ENCODE measurements at regions not wholly inside any gene's neighbourhood (a gene's known extent, or its start where the extent isn't known, plus 50 kb on each side); places are given as distances from the start of the nearest gene placed in this dataset.

- TF ChIP-seq CTCF (IDR thresholded peaks at IDR 0.05 in 8 of 11, conservative IDR thresholded peaks at IDR 0.05 in 3 of 11), result no peak
- no peak for TF ChIP-seq POLR2A (IDR thresholded peaks at IDR 0.05)
- TF ChIP-seq POLR2AphosphoS5 (IDR thresholded peaks at IDR 0.05), result no peak
These were observed 64.1 kb upstream of the EHBP1 start for GRCh38 chr2:62641410-62641843.
